ACHN (cell line): ENCODE measurements at regions not wholly inside any gene's neighbourhood (a gene's known extent, or its start where the extent isn't known, plus 50 kb on each side); places are given as distances from the start of the nearest gene placed in this dataset.
A peak's percentile ranks its signal among the peaks of the same experiment; 100 is the strongest.
"Not testable (repeated sequence)": the region's sequence is repeated elsewhere in the genome, so short reads cannot be mapped to it uniquely, and the experiment has no call there.

Experiments
- DNase-seq: peaks from one replicate; pipeline ENCODE4 v3.0.0-alpha.2; 2015
- in situ Hi-C: cut with HindIII; loops from 2 replicates; pipeline ENCODE4 v1.10.0; 2017; ENCODE audit warnings: low sequenced_read_pairs, low pct_ligation_motif_present, low pct_unique_long_range_greater_than_20kb

GRCh38 chrY:10627116-10627515 is 1099.4 kb downstream of the TSPY10 start:
- in situ Hi-C loops = no loop called here
- DNase-seq = peak; percentile 55

GRCh38 chrY:10648813-10649212 is 1121.1 kb downstream of the TSPY10 start:
- in situ Hi-C loops = not testable (repeated sequence)

GRCh38 chrY:10657120-10657519 is 1129.4 kb downstream of the TSPY10 start:
- DNase-seq, in situ Hi-C loops: not testable (repeated sequence)

More at GRCh38 chrY:10648813-10649212, 1121.1 kb downstream of the TSPY10 start:
- not testable (repeated sequence) for DNase-seq

- no peak for DNase-seq
- in situ Hi-C loops = no loop called here
Observed at GRCh38 chrY:10666785-10667184, 1139.1 kb downstream of the TSPY10 start.

- DNase-seq = no peak
- in situ Hi-C loops = no loop called here
Observed at GRCh38 chrY:10686414-10686813, 1158.7 kb downstream of the TSPY10 start.
